Thoracic aorta (tissue), 2 donors: ENCODE measurements at regions not wholly inside any gene's neighbourhood (a gene's known extent, or its start where the extent isn't known, plus 50 kb on each side); places are given as distances from the start of the nearest gene placed in this dataset.

Experiments used
- ATAC-seq: fragments of 150-250 bp; one replicate; pipeline ENCODE4 v1.8.0; 2017; ENCODE audit warnings: low read depth; ENCODE audit not compliant: insufficient number of reproducible peaks, low FRiP score
- DNase-seq: peaks from one replicate; pipeline ENCODE4 v3.0.0-alpha.2; 2020; ENCODE audit warnings: low spot score
- H3K27ac ChIP-seq, 2 donors: fragments of 200-600 bp; sonication (generic); 1 replicate in 1 of 2; 2 replicates in 1 of 2; pipeline ENCODE4 v1.5.1; 2016; ENCODE audit warnings: mild to moderate bottlenecking in 2 of 2, moderate library complexity in 2 of 2
- H3K27me3 ChIP-seq: fragments of 200-600 bp; sonication (generic); replicated peaks from 2 replicates; pipeline ENCODE4 v1.6.0; 2016; ENCODE audit warnings: mild to moderate bottlenecking; ENCODE audit not compliant: insufficient read depth
- H3K36me3 ChIP-seq: fragments of 200-600 bp; sonication (generic); one replicate; pipeline ENCODE4 v1.5.1; 2016
- H3K4me1 ChIP-seq, 2 donors: fragments of 200-600 bp; sonication (generic); 1 replicate in 1 of 2; 2 replicates in 1 of 2; pipeline versions ENCODE4 v1.5.1 to v1.6.0; 2016; ENCODE audit warnings: low read depth in 2 of 2, mild to moderate bottlenecking in 1 of 2; ENCODE audit not compliant: control insufficient read depth in 1 of 2
- H3K4me3 ChIP-seq: fragments of 200-600 bp; sonication (generic); 2 replicates; pipeline ENCODE4 v1.5.1; 2016; ENCODE audit warnings: mild to moderate bottlenecking
- H3K9me3 ChIP-seq: fragments of 200-600 bp; sonication (generic); 2 replicates; pipeline ENCODE4 v1.5.1; 2016
- CTCF ChIP-seq: fragments of 200-600 bp; sonication (generic); IDR thresholded peaks from one replicate; pipeline ENCODE4 v1.5.1; 2019; ENCODE audit warnings: antibody characterized with exemption

GRCh38 chr4:147401221-147401620 lies 79.7 kb upstream of the EDNRA start:
- Histone ChIP-seq H3K9me3 (no peaks in the 10 kb centered on the region), H3K36me3 (no peaks in the 10 kb centered on the region), H3K27ac (no peak overlapping the region), H3K4me3 (no peak overlapping the region), H3K4me1 (no peaks in the 10 kb centered on the region), H3K27me3 (no peaks in the 10 kb centered on the region)
- no peak for DNase-seq
- no peak for ATAC-seq
- no peak for TF ChIP-seq CTCF

GRCh38 chr4:147407261-147408045 lies 73.4 kb upstream of the EDNRA start:
- no peaks in the 10 kb centered on the region for H3K36me3 ChIP-seq
- H3K4me3 ChIP-seq: no peak overlapping the region
- DNase-seq: no peak
- H3K4me1 ChIP-seq: peaks cover 4 to 6% of the 10 kb centered on the region in 2 donors
- TF ChIP-seq CTCF: no peak
- H3K27ac ChIP-seq: no peak overlapping the region
- ATAC-seq: no peak
- no peaks in the 10 kb centered on the region for H3K27me3 ChIP-seq
- H3K9me3 ChIP-seq: no peaks in the 10 kb centered on the region

GRCh38 chr4:147408189-147408588 lies 72.7 kb upstream of the EDNRA start:
- Histone ChIP-seq H3K27me3 (no peaks in the 10 kb centered on the region), H3K4me1 (peaks cover 4 to 6% of the 10 kb centered on the region in 2 donors), H3K27ac (no peak overlapping the region), H3K36me3 (no peaks in the 10 kb centered on the region), H3K4me3 (no peak overlapping the region), H3K9me3 (no peaks in the 10 kb centered on the region)
- TF ChIP-seq CTCF: no peak
- ATAC-seq (no peak), DNase-seq (no peak)

- no peak for TF ChIP-seq CTCF
- Histone ChIP-seq H3K27me3 (no peaks in the 10 kb centered on the region), H3K4me3 (no peak overlapping the region), H3K4me1 (peaks cover 4 to 6% of the 10 kb centered on the region in 2 donors), H3K27ac (no peak overlapping the region), H3K36me3 (no peaks in the 10 kb centered on the region), H3K9me3 (no peaks in the 10 kb centered on the region)
- DNase-seq: no peak
- ATAC-seq: no peak
Observed at GRCh38 chr4:147409350-147409749, 71.5 kb upstream of the EDNRA start.

- H3K9me3 ChIP-seq: no peaks in the 10 kb centered on the region
- no peak for ATAC-seq
- no peak overlapping the region for H3K4me3 ChIP-seq
- peaks cover 5 to 8% of the 10 kb centered on the region in 2 donors for H3K4me1 ChIP-seq
- H3K27me3 ChIP-seq: no peaks in the 10 kb centered on the region
- no peak for DNase-seq
- H3K36me3 ChIP-seq: no peaks in the 10 kb centered on the region
- H3K27ac ChIP-seq: peak overlapping the region in 1 of 2 donors; percentile 31
- no peak for TF ChIP-seq CTCF
Observed at GRCh38 chr4:147418226-147418625, 62.7 kb upstream of the EDNRA start.
